HG03064 (cell line): ENCODE measurements at regions not wholly inside any gene's neighbourhood (a gene's known extent, or its start where the extent isn't known, plus 50 kb on each side); places are given as distances from the start of the nearest gene placed in this dataset.

ENCODE experiments used
- ATAC-seq: cut with Tn5 transposase; IDR thresholded peaks from one replicate; pipeline ENCODE4 v1.9.1; 2021; ENCODE audit warnings: low read depth; ENCODE audit not compliant: unreplicated experiment

DNA sequence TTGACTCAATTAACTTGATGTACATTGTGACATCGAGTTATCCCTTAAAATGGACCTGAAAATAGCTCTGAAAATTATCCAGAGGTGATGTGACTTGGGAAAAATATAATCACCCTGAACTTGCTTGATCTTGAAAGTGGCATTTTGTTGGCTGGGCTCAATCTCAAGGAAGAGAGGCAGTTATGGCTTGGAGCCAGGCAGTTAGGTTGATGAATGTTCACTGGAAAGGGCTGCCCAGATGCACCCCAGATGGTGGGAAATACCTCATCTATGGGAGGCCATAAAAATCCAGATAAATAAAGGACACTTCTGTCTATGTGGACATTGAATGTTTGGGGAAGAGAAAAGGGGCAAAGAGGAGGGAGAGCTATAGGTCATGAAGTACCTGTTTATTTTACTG is 55.7 kb upstream of the OR5AN1 start:
- no peak for ATAC-seq

DNA sequence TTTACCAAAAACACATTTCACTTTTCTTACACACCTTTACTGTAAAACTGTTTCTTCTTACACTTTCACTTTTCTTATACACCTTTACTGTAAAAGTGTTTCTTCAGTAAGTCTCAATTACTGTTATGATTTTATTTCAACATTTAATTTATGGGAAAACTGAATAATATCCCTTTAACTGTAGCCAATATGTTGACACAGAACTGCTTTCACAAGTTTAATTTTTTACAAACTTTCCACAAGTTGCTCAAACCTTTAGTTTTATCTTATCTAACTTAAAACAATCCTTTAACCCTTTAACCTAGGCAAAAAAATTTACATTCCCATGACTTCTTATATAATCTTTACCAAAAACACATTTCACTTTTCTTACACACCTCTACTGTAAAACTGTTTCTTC is 63.3 kb upstream of the OR5AN1 start:
- ATAC-seq, result no peak

DNA sequence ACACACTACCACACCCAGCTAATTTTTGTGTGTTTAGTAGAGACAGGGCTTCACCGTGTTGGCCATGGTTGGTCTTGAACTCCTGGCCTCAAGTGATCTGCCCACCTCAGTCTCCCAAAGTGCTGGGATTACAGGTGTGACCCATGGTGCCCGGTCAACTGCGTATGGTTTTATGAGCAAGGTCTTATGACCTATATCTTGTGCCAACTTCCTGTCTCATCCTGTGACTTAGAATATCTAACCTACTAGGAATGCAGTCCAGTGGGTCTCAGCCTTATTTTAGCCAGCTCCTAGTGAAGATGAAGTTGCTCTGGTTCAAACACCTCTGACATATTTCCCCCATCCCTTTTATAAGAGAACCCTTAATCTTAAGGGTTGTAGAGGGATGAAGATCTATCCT is 66.1 kb upstream of the OR5AN1 start:
- ATAC-seq, result no peak

DNA sequence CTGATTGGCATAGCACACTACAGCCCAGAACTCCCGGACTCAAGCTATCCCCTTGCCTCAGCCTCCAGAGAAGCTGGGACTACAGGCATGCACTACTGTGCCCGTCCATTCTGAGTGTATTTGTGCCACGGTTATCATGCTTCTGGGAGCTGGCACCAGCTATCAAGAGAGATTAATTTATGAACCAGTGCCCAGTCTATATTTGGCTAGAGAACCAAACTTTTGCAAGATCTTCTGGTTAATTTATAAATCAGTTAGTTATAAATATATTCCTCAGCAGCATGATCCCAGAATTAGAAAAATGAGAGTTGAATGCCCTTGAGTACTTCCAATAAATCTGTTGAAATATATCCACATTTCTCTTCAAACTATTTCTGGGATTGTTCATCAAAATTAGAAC is 67.5 kb upstream of the OR5AN1 start:
- ATAC-seq, result no peak

DNA sequence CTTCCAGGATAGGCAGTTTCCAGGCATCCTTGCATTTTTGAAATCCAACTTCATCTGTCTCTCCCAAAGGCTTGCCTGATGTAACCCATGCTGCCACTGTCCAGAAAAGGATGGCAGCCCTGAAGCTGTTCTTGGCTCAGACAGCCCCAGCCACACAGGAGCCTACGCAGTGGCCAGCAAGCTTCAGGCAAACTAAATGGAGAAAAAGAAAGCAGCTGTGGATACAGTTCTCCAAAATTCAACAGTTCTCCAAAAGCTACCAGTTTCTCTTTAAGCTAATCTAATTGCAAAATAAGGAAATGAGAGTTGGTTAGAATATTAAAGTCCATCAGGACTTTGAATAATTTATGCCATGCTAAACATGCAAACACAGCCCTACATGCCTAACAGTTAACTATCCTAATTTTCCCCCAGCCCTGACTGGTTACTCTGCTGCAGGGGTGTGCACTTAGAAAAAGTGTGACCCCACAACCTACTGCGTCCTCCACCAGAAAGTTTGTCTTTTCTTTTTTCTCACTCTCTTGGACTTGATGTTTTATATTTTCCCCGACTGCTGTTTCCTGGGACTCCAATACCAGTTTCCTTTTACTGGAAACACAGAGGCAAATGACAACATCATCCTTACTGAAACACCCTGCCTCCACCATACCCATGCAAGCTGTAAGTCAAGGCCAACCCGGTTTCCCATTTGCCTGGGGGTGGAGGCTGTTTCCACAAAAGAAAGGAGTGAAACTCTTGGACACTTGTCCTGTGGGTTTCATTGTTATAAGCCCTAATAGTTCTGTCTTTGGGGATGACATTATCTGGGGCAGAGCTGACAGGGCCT is 69.1 kb upstream of the OR5AN1 start:
- ATAC-seq, result no peak

DNA sequence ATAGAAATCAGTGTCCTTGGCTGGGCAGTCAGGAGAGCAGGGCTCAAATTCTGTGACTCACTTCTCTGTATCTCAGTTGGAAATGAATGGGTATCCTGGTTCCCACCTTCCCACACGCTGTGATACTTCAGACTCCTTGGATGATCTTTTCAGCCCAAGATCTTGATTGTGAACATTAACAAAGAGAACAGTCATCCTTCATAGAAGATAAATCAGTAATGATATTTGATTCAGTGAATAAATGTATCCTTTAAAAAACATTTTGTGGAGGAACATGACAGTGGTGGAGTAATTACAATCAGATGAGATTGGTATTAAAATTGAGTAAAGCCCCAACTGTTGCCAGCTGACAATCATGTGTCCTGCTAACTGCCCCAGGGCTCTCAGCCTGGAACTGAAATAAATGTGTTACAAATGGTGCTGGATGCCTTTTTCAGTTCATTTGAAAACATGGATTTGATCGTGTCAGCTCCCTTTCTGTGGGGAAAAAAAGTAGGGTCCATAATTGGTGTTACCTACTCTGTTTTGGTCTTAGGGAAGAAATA is 72.9 kb upstream of the OR5AN1 start:
- ATAC-seq, result no peak

DNA sequence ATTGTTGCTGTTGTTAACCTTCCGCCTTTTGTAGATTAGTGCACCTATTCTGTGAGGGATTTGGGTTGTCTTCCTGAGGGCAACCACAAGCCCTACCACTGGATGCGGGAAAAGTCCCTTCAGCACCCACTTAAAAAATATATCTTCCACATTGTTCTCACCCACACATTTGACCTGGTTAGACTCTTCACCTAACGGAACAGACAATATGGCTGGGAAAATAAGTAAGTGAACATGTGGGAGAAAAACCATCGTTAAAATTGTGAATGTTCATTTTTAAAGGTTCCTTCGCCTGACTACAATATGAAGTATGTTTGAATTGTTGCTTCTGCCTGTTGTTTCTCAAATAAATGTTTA is 72.0 kb upstream of the MPEG1 start:
- ATAC-seq, result no peak

DNA sequence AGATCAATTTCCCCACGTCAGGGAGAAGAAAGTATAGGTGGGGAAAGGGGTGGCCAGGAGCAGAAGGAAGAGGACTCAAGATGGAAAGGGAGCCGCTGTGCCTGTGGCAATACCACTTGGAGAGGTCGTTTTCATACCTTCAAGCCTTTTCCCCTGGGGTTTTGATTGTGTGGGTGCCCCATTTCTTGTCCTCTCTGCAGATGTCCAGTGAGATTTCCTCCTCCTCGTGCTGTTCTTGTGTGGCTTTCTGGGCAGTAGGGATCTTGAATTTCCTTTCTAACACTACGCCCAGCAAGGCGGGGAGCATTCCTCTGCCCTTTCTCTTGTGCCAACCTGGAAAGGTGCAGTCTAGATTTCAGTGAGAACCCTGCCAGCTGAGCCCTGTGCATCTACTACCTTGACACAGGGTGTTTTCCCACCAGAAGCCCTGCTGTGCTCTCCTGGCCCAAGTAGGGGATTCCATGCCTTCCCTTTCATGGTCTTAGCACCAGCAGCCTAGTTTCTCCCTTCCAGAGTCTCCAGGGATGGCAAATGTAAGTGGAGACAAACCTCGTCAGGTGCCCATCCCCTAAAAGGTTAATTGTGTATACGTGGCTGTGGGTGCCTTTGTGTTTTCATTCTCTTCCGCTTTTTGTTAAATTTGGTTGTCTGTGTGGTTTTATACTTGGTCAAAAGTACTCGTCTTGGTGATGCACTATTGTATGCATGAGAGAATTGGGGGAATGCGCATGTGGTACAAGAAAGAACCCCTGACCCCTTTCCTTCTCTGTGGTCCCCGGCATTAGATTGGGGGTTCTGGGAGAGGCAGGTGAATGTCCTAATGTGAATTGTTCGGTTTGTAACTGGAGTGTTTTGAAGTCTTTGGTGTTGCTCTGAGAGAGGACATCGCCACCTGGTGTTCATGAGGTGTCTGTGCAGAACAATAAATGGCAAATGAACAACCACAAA is 71.4 kb upstream of the MPEG1 start:
- peak; percentile 74 for ATAC-seq

DNA sequence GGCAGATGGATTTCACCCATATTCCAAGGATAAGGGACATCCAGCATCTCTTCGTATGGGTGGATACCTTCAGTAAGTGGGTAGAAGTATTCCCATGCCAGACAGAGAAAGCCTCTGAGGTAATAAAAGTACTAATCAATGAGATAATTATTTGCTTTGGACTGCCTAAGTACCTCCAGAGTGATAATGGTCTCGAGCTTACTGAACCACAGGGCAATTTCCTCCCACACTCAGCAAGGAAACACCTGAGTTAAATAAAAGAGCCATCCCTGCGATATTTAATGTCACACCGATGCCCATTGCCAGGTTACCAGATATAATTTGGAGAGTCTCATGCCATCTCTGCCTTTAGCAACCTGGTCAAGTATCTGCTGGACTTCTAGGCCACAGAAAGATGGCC is 70.6 kb upstream of the MPEG1 start:
- ATAC-seq, result no peak

DNA sequence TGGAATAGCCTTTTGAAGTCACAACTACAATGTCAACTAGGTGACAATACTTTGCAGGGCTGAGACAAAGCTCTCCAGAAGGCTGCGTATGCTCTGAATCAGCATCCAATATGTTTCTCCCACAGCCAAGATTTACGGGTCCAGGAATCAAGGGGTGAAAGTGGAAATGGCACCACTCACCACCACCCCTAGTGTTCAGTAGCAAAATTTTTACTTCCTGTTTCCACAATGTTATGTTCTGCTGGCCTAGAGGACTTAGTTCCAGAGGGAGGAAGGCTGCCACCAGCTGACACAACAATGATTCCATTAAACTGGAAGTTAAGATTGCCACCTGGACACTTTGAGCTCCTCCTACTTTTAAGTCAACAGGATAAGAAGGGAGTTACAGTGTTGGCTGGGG is 68.5 kb upstream of the MPEG1 start:
- ATAC-seq, result no peak

DNA sequence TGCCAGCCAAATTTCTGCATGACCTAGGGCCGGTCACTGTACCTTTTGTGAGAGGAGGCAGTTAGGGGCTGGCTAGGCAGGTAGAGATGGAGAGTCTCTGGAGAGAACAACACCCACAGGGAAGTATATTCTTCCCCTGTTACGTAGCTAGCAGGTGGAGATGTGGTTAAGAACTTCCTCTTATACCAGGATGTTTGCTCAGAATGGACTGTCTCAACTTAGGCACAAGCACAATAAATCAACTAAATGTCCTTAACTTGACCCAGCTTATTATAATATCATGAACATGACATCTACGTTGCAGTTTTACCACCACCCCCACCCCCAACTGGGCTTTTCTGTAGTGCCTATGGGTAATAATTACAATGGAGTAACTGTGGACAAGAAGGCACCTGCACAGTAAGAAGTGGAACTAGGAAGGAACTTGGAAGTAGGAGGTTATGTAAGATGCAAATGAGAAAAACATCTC is 60.7 kb upstream of the MPEG1 start:
- ATAC-seq, result peak; percentile 80

DNA sequence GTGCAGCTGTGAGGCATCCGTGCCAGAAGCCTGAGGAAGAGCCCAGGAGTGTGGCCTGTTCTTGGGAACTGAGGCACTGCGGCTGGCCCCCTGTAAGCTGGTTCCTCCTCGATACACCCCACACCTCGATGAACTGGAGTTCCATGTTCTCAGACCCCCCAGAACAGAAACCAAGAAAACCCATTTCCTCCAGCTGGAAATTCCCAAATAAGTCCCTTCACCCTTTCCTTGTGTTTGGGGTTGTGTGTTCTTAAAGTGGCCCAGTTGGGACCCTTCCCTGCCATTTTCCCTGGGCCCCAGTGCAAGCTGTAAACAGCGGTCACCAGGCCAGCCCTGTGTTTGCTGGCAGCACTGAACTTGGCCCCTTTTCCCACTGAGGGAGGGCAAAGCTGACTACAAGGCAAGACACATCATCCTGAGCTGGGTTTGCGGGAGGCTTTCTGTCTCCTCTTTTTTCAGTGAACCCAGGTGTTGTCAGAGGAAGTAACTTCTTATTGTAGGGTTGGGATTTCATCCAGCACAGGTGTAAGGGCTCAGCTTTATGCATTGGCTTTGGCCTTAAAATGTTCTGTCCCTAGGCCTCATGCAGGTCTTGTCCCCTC is 60.1 kb upstream of the MPEG1 start:
- ATAC-seq, result no peak

DNA sequence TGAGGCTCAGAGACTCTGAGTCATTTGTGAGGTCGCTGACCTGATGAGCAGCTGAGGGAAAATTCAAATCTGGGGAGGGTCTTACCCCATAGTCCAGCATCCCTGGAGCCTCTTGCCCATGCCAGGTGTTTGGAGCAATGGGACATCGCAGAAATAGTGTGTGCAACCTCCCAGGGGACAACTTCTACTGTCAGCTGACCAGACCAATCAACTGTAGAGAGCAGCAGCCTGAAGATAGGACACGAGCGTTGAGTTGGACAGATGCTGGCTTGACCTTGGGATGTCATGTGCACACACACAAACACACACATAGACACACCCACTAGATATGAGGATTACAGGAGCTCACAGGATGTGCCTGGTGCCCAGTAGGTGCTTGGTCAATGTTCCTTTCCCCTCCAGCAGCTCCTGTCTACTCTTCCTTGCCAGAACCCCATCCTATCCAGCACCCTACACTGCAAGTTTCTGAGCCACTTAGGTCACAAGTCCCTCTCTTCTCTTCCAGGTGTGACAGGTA is 59.1 kb upstream of the MPEG1 start:
- ATAC-seq, result no peak

DNA sequence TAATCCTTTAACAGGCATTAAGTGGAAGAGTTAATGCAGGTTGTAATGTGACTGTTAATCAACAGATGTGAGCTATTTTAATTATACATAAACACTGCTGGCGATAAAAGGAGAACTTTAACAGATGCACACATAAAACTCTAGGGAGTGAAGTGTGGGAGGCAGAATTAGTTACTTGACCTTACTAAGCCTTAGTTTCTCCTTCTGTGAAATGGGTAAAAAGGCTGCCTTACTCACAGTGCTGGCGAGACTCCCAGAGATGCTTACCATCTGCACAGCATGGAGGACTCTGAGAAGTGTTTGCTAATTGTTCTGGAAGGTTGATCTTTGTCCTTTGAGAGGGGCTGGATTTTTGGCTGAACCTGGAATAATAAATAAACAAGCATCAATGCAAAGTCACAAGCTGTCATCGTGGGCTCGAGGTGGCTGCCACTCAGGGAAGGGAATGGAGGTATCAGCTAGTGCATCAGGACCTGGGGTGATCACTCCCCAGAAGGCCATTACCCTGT is 58.6 kb upstream of the MPEG1 start:
- ATAC-seq, result no peak

DNA sequence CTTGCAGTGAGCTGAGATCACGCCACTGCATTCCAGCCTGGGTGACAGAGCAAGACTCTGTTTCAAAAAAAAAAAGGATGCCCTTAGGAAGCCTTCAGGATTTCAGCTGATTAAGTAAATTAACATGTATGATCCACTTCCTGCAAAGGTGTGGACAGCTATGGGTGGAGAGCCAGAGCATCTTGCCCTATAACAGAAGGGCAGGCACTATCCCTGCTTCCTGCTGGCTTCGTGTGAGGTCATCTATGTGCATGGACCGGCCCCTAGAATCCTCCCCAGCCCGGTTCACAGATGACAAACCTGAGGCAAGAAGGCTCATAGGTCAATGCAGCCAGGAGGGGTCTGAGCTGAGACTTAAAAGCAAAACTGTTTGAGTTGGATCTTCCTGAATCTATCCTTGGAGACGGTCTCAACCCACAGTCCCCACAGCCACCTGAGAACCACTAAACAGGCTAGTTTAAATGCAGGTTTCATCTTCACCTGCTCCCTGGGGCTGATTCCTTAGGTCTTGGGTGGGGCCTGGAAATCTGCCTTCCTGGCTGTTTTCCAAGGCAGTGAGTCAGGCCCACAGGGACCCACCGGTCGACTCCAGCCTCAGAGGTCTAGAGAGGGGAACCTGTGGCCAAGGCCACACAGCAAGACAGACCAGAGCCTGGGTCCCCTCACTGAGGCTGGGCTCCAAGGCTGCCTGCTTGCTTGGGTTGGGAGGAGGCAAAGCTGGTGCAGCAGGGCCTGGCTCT is 55.2 kb upstream of the MPEG1 start:
- no peak for ATAC-seq

DNA sequence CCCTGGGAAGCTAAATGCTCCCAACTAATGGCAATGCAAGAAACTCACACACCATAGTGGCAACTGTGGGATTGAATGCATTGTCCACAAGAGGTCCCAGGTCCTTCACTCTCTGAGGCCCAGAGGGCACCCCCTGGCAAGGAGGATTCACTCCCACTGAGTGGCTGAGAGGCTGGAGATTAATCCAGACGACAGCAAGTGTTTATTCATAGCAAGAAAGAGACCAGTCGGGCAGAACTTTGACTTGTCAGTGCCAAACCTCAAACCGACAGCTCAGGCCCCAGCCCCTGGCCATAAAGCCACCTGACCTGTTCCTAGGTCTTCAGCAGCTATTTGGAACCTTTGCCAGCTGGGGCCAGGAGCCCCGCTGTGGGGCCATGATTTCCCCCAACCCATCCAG is 54.5 kb upstream of the MPEG1 start:
- ATAC-seq, result peak; percentile 73

DNA sequence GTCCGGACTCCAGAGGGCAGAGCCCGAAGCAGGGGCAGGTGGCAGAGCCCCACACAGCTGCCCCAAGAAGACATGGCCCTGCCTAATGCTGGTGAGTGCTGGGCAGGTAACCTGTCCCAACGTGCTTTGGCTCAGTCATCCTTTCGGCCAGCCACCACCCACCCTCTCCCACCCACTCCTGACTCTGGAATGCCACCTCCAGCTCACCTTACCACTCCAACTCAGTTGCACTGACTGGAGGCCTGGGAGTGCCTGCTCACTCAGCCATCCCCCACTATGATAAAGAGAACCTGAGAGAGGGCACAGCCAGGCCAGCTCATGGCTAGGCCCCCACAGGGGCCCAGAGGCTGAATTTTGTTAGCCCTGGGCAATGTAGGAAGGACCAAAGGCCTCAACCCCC is 53.8 kb upstream of the MPEG1 start:
- ATAC-seq, result no peak

DNA sequence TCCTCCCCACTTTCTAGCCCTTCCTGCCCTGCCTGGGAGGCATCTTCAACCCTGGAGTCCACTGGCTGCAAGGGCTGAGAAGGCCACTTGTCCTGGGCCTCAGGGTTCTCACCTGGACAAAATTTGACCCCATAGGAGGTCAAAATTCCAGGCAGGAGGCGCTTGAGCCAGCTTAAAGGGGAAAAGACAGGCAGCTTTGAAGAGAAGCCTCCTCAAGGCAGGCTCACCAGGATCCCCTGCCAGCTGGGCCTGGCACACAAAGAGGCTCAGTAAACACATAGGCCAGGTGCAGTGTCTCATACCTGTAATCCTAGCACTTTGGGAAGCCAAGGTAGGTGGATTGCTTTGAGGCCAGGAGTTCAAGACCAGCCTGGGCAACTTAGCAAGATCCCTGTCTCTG is 53.0 kb upstream of the MPEG1 start:
- no peak for ATAC-seq

DNA sequence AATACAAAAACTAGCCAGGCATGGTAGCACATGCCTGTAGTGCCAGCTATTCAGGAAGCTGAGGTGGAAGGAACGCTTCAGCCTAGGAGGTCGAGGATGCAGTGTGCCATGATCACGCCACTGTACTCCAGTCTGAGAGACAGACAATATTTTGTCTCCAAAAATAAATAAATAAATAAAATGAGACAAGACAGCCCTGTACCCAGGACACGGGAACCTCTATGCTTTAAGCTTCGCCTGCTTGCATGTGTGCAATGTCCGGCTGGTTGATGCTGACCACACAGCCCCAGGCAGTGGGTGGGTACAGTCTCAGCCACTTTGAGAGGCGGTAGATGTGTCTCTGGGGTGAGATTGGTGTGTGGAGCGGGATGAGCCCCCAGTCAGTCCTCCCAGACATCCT is 52.0 kb upstream of the MPEG1 start:
- no peak for ATAC-seq
